Tibial nerve (tissue), 4 donors: ENCODE measurements at regions not wholly inside any gene's neighbourhood (a gene's known extent, or its start where the extent isn't known, plus 50 kb on each side); places are given as distances from the start of the nearest gene placed in this dataset.
"Not testable (repeated sequence)": the region's sequence is repeated elsewhere in the genome, so short reads cannot be mapped to it uniquely, and the experiment has no call there.

Source experiments
- DNase-seq, 2 donors: peaks; one replicate each; pipeline ENCODE4 v3.0.0-alpha.2; 2019; ENCODE audit warnings: low spot score in 2 of 2
- H3K27ac ChIP-seq, 4 donors: fragments of 200-600 bp; sonication (generic) in 3 of 4; one replicate each; pipeline ENCODE4 v1.5.1; 2017 to 2019; ENCODE audit warnings: mild to moderate bottlenecking in 1 of 4
- H3K27me3 ChIP-seq, 2 donors: fragments of 200-600 bp; sonication (generic) in 1 of 2; one replicate each; pipeline versions ENCODE4 v1.5.1 to v1.6.0; 2017 to 2019
- H3K36me3 ChIP-seq, 3 donors: fragments of 200-600 bp; sonication (generic); one replicate each; pipeline ENCODE4 v1.5.1; 2018 to 2019
- H3K4me1 ChIP-seq, 4 donors: fragments of 200-600 bp; sonication (generic) in 3 of 4; one replicate each; pipeline ENCODE4 v1.5.1; 2017 to 2019
- H3K4me3 ChIP-seq, 4 donors: fragments of 200-600 bp; sonication (generic) in 3 of 4; one replicate each; pipeline ENCODE4 v1.5.1; 2017 to 2019; ENCODE audit warnings: mild to moderate bottlenecking in 1 of 4, moderate library complexity in 1 of 4
- H3K9me3 ChIP-seq, 4 donors: fragments of 200-600 bp; sonication (generic) in 3 of 4; one replicate each; pipeline ENCODE4 v1.5.1; 2017 to 2019
- CTCF ChIP-seq, 5 experiments: fragments of 200-600 bp in 3 of 5; fragments of 450-650 bp in 2 of 5; sonication (generic) in 3 of 5; IDR thresholded peaks; one replicate each; pipeline ENCODE4 v1.5.1; 2016 to 2019; ENCODE audit warnings: antibody characterized with exemption in 5 of 5, mild to moderate bottlenecking in 3 of 5, moderate library complexity in 2 of 5
- EP300 ChIP-seq, 2 donors: sonication (generic); formaldehyde crosslinking; IDR thresholded peaks; one replicate each; pipeline ENCODE4 v1.6.1; 2017; ENCODE audit warnings: antibody characterized with exemption in 2 of 2, mild to moderate bottlenecking in 1 of 2
- POLR2A ChIP-seq, 2 donors: fragments of 450-650 bp; IDR thresholded peaks; one replicate each; pipeline ENCODE4 v1.6.1; 2017; ENCODE audit warnings: antibody characterized with exemption in 2 of 2, mild to moderate bottlenecking in 2 of 2, moderate library complexity in 2 of 2
- WGBS, 2 donors: methylation state at CpG; one replicate each; pipeline ENCODE4 v1.1.5; 2018; 5-methylcytosine and 5-hydroxymethylcytosine counted together

- H3K4me1 ChIP-seq = no peaks in the 10 kb centered on the region
- H3K27ac ChIP-seq = no peak overlapping the region
- H3K4me3 ChIP-seq = no peak overlapping the region
- no peaks in the 10 kb centered on the region for H3K27me3 ChIP-seq
- no peak for DNase-seq
- TF ChIP-seq EP300 (IDR thresholded peaks at IDR 0.05) = no peak
- no peak for TF ChIP-seq CTCF (IDR thresholded peaks at IDR 0.05)
- no peak for TF ChIP-seq POLR2A (IDR thresholded peaks at IDR 0.05)
- no peaks in the 10 kb centered on the region for H3K36me3 ChIP-seq
- no peaks in the 10 kb centered on the region for H3K9me3 ChIP-seq
These were observed 413.2 kb upstream of the TECRL start for GRCh38 chr4:64822405-64822804.

GRCh38 chr4:64821219-64821976 lies 412.1 kb upstream of the TECRL start:
- H3K4me3 ChIP-seq = no peak overlapping the region
- no peak for DNase-seq
- H3K9me3 ChIP-seq = no peaks in the 10 kb centered on the region
- H3K27ac ChIP-seq = no peak overlapping the region
- no peaks in the 10 kb centered on the region for H3K36me3 ChIP-seq
- no peak for TF ChIP-seq POLR2A (IDR thresholded peaks at IDR 0.05)
- H3K4me1 ChIP-seq = no peaks in the 10 kb centered on the region
- H3K27me3 ChIP-seq = no peaks in the 10 kb centered on the region
- 80 to 88% methylated on average over 6 of the region's 6 CpGs for WGBS, 2 donors

GRCh38 chr4:64814616-64815015 lies 405.4 kb upstream of the TECRL start:
- Histone ChIP-seq H3K9me3 (no peaks in the 10 kb centered on the region), H3K27me3 (no peaks in the 10 kb centered on the region), H3K4me1 (no peaks in the 10 kb centered on the region), H3K4me3 (no peak overlapping the region), H3K36me3 (no peaks in the 10 kb centered on the region), H3K27ac (no peak overlapping the region)
- DNase-seq = no peak
- WGBS, 2 donors = 71 to 77% methylated on average over 2 of the region's 2 CpGs
- TF ChIP-seq CTCF (IDR thresholded peaks at IDR 0.05) = no peak
- TF ChIP-seq EP300 (IDR thresholded peaks at IDR 0.05) = no peak
- no peak for TF ChIP-seq POLR2A (IDR thresholded peaks at IDR 0.05)

GRCh38 chr4:64807821-64808220 lies 398.6 kb upstream of the TECRL start:
- H3K36me3 ChIP-seq = no peaks in the 10 kb centered on the region
- no peak for DNase-seq
- H3K27me3 ChIP-seq = no peaks in the 10 kb centered on the region
- H3K4me3 ChIP-seq = no peak overlapping the region
- no peaks in the 10 kb centered on the region for H3K4me1 ChIP-seq
- TF ChIP-seq CTCF (IDR thresholded peaks at IDR 0.05) (no peak), EP300 (IDR thresholded peaks at IDR 0.05) (no peak), POLR2A (IDR thresholded peaks at IDR 0.05) (no peak)
- 39 to 51% methylated on average over 2 of the region's 2 CpGs for WGBS, 2 donors
- peaks cover 0 to 14% (median 0%) of the 10 kb centered on the region in 4 donors for H3K9me3 ChIP-seq
- no peak overlapping the region for H3K27ac ChIP-seq

- H3K4me3 ChIP-seq = no peak overlapping the region
- no peak for DNase-seq
- H3K36me3 ChIP-seq = no peaks in the 10 kb centered on the region
- no peak overlapping the region for H3K27ac ChIP-seq
- H3K9me3 ChIP-seq = peaks cover 0 to 7% (median 0%) of the 10 kb centered on the region in 4 donors
- no peaks in the 10 kb centered on the region for H3K4me1 ChIP-seq
- 76 to 78% methylated on average over 7 of the region's 7 CpGs for WGBS, 2 donors
- no peaks in the 10 kb centered on the region for H3K27me3 ChIP-seq
- TF ChIP-seq EP300 (IDR thresholded peaks at IDR 0.05) = no peak
- no peak for TF ChIP-seq CTCF (IDR thresholded peaks at IDR 0.05)
- no peak for TF ChIP-seq POLR2A (IDR thresholded peaks at IDR 0.05)
These were observed 390.5 kb upstream of the TECRL start for GRCh38 chr4:64799751-64800150.

- not testable (repeated sequence) for H3K4me3 ChIP-seq, H3K27me3 ChIP-seq, H3K36me3 ChIP-seq, H3K9me3 ChIP-seq, DNase-seq, H3K4me1 ChIP-seq, H3K27ac ChIP-seq
- WGBS, 2 donors = 94 to 95% methylated on average over 4 of the region's 4 CpGs
These were observed 389.6 kb upstream of the TECRL start for GRCh38 chr4:64798828-64799227.
